Activated CD4-positive, alpha-beta memory T cell treated with anti-CD3 and anti-CD28 coated beads for 36 hours (primary cell): ENCODE measurements at regions not wholly inside any gene's neighbourhood (a gene's known extent, or its start where the extent isn't known, plus 50 kb on each side); places are given as distances from the start of the nearest gene placed in this dataset.
"Not testable (repeated sequence)": the region's sequence is repeated elsewhere in the genome, so short reads cannot be mapped to it uniquely, and the experiment has no call there.

ENCODE experiments used
- CTCF ChIA-PET: fragments of 350-600 bp; sonication (Branson Sonifier 250); formaldehyde crosslinking; loops from one replicate; lab custom pipeline; 2021; ENCODE audit warnings: antibody characterized with exemption, inconsistent platforms; lab: Charles Lee
- POLR2A ChIA-PET: fragments of 350-600 bp; sonication (Branson Sonifier 250); formaldehyde crosslinking; loops from one replicate; lab custom pipeline; 2021; ENCODE audit warnings: antibody characterized with exemption; lab: Charles Lee
- DNase-seq: peaks from one replicate; pipeline ENCODE4 v3.0.0-alpha.2; 2020
- H3K27ac Mint-ChIP-seq: one replicate; pipeline ENCODE4 v1.8.0; 2021; ENCODE audit warnings: mixed read lengths
- H3K27me3 Mint-ChIP-seq: one replicate; pipeline ENCODE4 v1.8.0; 2021; ENCODE audit warnings: mixed read lengths
- H3K36me3 Mint-ChIP-seq: one replicate; pipeline ENCODE4 v1.8.0; 2021; ENCODE audit warnings: mixed read lengths
- H3K4me1 Mint-ChIP-seq: one replicate; pipeline ENCODE4 v1.8.0; 2021; ENCODE audit warnings: low read depth, mixed read lengths
- H3K4me3 Mint-ChIP-seq: one replicate; pipeline ENCODE4 v1.8.0; 2021; ENCODE audit warnings: mild to moderate bottlenecking, mixed read lengths
- H3K9me3 Mint-ChIP-seq: one replicate; pipeline ENCODE4 v1.8.0; 2021; ENCODE audit warnings: mixed read lengths
- intact Hi-C: fragments of 100-400 bp; cut with micrococcal nuclease; formaldehyde crosslinking; loops from one replicate; pipeline ENCODE4 v1.15.1; 2023

DNA sequence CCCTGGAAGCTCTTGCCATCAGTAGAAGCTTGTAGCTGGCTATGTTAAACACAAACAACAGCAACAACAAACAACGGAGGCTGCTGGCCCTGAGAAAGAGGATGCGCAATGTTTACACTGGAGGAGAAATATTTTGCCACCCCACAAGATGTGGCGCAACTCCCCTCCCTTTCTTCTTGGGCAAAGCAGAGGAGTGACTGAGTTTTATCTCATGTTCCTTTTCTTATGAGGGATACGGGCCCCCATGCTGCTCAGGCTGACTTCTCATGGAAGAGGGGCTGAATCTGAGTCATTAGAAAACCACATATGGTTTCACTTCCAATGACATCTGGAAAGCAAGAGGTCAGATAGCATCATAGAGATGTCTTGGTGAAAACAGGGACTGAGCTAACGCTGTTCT is 75.9 kb upstream of the HDDC2 start:
- intact Hi-C loops = no loop called here
- Mint-ChIP-seq H3K4me3 (no peak overlapping the region), H3K4me1 (no peaks in the 10 kb centered on the region), H3K9me3 (no peaks in the 10 kb centered on the region), H3K27me3 (peaks cover 27% of the 10 kb centered on the region), H3K36me3 (no peaks in the 10 kb centered on the region), H3K27ac (no peak overlapping the region)
- POLR2A ChIA-PET = no interaction called here
- DNase-seq = no peak
- CTCF ChIA-PET = no interaction called here

DNA sequence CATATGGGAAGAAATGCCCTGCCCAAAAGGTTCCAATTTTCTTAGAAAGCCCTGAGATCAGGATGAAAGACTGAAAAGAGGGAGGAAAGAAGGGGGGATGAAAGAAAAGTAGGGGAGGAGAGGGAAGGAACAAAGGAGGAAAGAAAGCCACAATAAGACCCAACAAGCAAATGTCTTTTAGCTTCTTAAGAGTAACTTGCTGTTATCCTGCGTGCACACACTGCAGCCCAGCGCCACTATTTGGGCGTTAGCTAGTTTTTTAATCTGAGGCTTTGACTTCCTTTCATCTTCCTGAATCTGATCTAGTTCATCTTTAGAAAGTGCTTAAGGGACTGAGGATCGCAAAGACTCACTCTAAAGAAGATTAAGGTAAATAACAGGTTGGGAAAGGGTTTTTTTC is 77.4 kb upstream of the HDDC2 start:
- no peaks in the 10 kb centered on the region for H3K4me1 Mint-ChIP-seq
- intact Hi-C loops = no loop called here
- no peaks in the 10 kb centered on the region for H3K36me3 Mint-ChIP-seq
- H3K4me3 Mint-ChIP-seq = no peak overlapping the region
- no peaks in the 10 kb centered on the region for H3K9me3 Mint-ChIP-seq
- no peak overlapping the region for H3K27ac Mint-ChIP-seq
- ChIA-PET CTCF (no interaction called here), POLR2A (no interaction called here)
- H3K27me3 Mint-ChIP-seq = peaks cover 27% of the 10 kb centered on the region
- no peak for DNase-seq

DNA sequence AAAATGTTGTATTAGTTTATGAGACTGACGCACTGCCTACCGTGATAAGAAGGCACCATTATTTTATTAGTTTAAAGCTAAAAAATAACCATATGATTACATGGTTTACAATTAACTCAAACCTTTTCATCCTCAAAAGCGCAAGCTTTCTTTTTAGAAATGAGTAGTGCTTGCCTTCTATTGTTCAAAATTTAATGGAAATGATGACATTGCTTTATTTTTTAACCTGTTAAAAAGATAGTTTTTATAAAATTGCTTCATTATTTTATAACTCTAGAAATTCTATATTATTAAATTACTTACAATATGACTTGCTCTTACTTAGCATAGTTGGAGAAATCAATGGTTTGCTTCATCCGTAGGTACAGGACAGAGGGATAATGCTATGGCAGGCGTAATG is 78.7 kb upstream of the HDDC2 start:
- Mint-ChIP-seq H3K36me3 (no peaks in the 10 kb centered on the region), H3K4me1 (no peaks in the 10 kb centered on the region), H3K4me3 (no peak overlapping the region), H3K27ac (no peak overlapping the region), H3K9me3 (no peaks in the 10 kb centered on the region), H3K27me3 (peaks cover 27% of the 10 kb centered on the region)
- POLR2A ChIA-PET = no interaction called here
- no peak for DNase-seq
- CTCF ChIA-PET = no interaction called here
- intact Hi-C loops = no loop called here

DNA sequence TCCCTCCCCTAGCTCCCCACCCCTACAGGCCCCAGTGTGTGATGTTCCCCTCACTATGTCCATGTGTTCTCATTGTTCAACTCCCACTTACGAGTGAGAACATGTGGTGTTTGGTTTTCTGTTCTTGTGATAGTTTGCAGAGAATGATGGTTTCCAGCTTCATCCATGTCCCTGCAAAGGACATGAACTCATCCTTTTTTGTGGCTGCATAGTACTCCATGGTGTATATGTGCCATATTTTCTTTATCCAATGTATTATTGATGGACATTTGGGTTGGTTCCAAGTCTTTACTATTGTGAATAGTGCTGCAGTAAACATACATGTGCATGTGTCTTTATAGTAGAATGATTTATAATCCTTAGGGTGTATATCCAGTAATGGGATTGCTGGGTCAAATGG is 84.6 kb upstream of the HDDC2 start:
- DNase-seq, intact Hi-C loops, H3K9me3 Mint-ChIP-seq, H3K4me3 Mint-ChIP-seq, H3K4me1 Mint-ChIP-seq, POLR2A ChIA-PET, H3K27ac Mint-ChIP-seq, CTCF ChIA-PET, H3K36me3 Mint-ChIP-seq: not testable (repeated sequence)
- peaks cover 12% of the 10 kb centered on the region for H3K27me3 Mint-ChIP-seq

DNA sequence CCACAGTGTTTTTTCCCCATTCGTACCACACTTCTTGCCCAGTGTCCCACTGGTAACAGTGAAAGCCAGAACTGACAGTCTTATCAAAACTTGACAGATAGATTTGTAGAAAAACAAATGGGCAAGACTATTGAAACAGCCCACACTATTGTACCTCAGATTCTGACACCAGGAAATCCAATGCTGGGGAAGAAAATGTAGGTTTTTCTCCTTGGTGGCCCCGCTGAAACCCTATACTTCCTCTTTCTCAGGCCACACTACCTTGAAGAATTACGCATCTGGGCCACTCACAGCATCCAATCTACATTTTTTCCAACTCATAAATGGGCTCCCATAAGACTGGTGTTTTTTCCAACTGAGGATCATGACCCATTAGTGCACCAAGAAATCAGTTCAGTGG is 90.9 kb upstream of the HDDC2 start:
- H3K4me1 Mint-ChIP-seq = no peaks in the 10 kb centered on the region
- no peaks in the 10 kb centered on the region for H3K9me3 Mint-ChIP-seq
- H3K27me3 Mint-ChIP-seq = peaks cover 22% of the 10 kb centered on the region
- H3K4me3 Mint-ChIP-seq = no peak overlapping the region
- CTCF ChIA-PET = no interaction called here
- POLR2A ChIA-PET = no interaction called here
- intact Hi-C loops = no loop called here
- no peaks in the 10 kb centered on the region for H3K36me3 Mint-ChIP-seq
- no peak for DNase-seq
- H3K27ac Mint-ChIP-seq = no peak overlapping the region

DNA sequence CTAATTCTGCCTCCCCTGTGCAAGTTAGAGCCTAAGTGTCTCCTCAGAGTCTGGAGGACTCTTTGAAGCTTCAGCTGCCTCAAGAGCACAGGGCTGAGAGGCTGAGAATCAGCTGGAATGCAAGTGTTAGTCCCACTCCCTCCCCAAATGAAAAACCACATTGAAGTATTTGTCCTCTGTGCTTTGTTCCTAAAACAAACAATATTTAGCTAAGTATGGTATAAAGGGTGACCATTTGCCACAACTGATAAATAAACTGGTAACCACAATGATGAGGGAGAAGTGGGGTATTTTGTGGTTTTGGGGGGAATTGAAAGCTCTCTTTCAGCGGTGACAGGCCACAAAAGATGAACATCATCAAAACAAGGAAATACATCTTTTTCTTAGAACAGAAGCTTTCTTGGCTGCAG is 91.7 kb upstream of the HDDC2 start:
- no peak for DNase-seq
- Mint-ChIP-seq H3K9me3 (no peaks in the 10 kb centered on the region), H3K36me3 (no peaks in the 10 kb centered on the region), H3K4me1 (no peaks in the 10 kb centered on the region), H3K4me3 (no peak overlapping the region), H3K27ac (no peak overlapping the region), H3K27me3 (peaks cover 22% of the 10 kb centered on the region)
- ChIA-PET POLR2A (no interaction called here), CTCF (no interaction called here)
- intact Hi-C loops = no loop called here

DNA sequence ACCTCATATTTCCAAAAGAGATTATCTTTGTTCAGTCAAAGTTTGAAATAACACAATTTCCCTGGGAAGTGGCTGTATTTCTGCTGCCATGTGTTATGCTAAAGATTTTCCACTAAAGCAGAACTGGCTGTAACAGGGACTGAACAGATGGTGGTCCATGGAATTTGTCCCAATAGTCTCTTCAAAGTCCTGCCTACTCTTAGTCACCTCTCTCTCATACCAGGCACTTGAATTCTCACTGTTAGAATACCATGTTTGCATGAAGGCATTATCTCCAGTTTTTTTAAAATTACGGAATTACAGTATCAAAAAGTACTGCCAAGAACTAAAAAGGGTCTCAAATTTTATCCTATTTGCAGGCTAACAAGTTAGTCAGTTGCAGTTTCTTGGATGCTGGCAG is 105.0 kb upstream of the HDDC2 start:
- Mint-ChIP-seq H3K4me3 (no peak overlapping the region), H3K36me3 (no peaks in the 10 kb centered on the region), H3K4me1 (no peaks in the 10 kb centered on the region), H3K27ac (no peak overlapping the region), H3K27me3 (peaks cover 3% of the 10 kb centered on the region), H3K9me3 (no peaks in the 10 kb centered on the region)
- ChIA-PET POLR2A (no interaction called here), CTCF (no interaction called here)
- intact Hi-C loops = no loop called here
- DNase-seq = no peak

DNA sequence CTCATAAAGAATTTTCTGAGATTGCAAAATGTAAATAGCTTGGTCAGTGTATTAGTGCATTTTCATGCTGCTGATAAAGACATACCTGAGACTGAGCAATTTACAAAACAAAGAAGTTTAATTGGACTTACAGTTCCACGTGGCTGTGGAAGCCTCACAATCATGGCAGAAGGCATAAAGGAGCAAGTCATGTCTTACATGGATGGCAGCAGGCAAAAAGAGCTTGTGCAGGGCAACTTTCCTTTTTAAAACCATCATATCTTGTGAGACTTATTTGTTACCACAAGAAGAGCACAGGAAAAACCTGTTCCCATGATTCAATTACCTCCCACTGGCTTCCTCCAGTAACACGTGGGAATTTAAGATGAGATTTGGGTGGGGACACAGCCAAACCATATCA is 112.7 kb upstream of the HDDC2 start:
- no peaks in the 10 kb centered on the region for H3K9me3 Mint-ChIP-seq
- CTCF ChIA-PET = no interaction called here
- no peak overlapping the region for H3K4me3 Mint-ChIP-seq
- no peaks in the 10 kb centered on the region for H3K4me1 Mint-ChIP-seq
- H3K27ac Mint-ChIP-seq = no peak overlapping the region
- POLR2A ChIA-PET = no interaction called here
- H3K36me3 Mint-ChIP-seq = no peaks in the 10 kb centered on the region
- intact Hi-C loops = no loop called here
- no peak for DNase-seq
- H3K27me3 Mint-ChIP-seq = no peaks in the 10 kb centered on the region

DNA sequence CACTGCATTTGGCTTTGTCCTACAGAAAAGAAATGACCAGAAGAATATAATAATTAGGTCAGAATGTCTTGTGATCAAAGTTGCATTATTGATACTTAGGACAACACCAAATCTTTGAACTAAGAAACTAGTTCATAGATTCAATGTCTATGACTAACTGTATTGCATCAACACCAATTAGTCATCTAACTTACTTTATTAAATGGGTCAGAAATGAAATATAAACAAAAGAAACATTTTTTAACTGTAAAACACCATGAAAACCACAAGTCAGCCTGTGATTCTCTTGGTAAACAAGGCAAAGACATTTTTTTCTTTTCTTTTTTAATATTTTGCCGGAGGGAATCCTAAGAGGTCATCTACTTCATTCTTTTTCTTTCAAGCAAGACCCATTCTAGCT is 114.1 kb upstream of the HDDC2 start:
- H3K27ac Mint-ChIP-seq = no peak overlapping the region
- no peak for DNase-seq
- H3K9me3 Mint-ChIP-seq = no peaks in the 10 kb centered on the region
- H3K4me3 Mint-ChIP-seq = no peak overlapping the region
- no peaks in the 10 kb centered on the region for H3K27me3 Mint-ChIP-seq
- intact Hi-C loops = no loop called here
- no peaks in the 10 kb centered on the region for H3K4me1 Mint-ChIP-seq
- ChIA-PET CTCF (no interaction called here), POLR2A (no interaction called here)
- H3K36me3 Mint-ChIP-seq = no peaks in the 10 kb centered on the region

DNA sequence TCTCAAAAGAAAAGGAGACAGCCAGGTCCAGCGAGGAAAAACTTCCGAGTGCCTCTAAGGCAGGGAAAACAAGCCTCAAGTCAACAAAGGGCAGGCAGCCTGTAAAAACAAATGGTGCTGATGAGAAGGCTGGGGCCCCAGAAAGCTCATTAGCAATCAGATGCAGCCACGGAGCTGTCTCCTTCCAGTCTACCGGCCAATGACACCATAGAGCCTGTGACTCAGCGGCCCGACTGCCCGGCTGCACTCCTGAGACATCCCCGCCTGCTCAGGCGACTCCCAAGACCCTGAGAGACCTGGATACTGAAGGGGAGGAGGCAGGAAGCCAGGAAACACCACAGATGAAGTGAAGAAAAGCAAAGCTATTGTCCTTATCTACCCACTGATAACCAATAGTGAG is 120.1 kb upstream of the HDDC2 start:
- H3K4me3 Mint-ChIP-seq = no peak overlapping the region
- no peak overlapping the region for H3K27ac Mint-ChIP-seq
- intact Hi-C loops = no loop called here
- H3K4me1 Mint-ChIP-seq = no peaks in the 10 kb centered on the region
- no peak for DNase-seq
- no peaks in the 10 kb centered on the region for H3K9me3 Mint-ChIP-seq
- no peaks in the 10 kb centered on the region for H3K27me3 Mint-ChIP-seq
- ChIA-PET CTCF (no interaction called here), POLR2A (no interaction called here)
- no peaks in the 10 kb centered on the region for H3K36me3 Mint-ChIP-seq

DNA sequence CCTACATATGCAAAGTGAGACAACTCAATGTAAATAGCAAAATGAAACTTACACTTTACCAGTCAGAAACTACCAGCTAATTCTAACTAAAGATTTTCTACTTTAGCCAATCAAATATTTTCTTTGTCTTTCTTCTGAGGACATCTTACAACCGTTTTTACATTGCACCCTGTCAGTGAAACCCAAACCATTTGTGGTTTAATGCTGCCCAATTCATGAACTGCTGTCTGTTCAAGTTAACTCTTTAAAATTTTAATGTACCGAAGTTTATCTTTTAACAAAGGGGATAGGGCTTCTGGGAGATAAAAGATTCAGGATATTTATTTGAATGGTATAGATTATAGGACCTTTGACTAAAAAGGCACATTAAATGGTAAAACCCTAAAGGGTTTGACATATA is 121.3 kb upstream of the HDDC2 start:
- Mint-ChIP-seq H3K4me1 (no peaks in the 10 kb centered on the region), H3K27me3 (peaks cover under 1% of the 10 kb centered on the region), H3K36me3 (no peaks in the 10 kb centered on the region), H3K9me3 (no peaks in the 10 kb centered on the region), H3K4me3 (no peak overlapping the region), H3K27ac (no peak overlapping the region)
- DNase-seq = no peak
- ChIA-PET CTCF (no interaction called here), POLR2A (no interaction called here)
- intact Hi-C loops = no loop called here

DNA sequence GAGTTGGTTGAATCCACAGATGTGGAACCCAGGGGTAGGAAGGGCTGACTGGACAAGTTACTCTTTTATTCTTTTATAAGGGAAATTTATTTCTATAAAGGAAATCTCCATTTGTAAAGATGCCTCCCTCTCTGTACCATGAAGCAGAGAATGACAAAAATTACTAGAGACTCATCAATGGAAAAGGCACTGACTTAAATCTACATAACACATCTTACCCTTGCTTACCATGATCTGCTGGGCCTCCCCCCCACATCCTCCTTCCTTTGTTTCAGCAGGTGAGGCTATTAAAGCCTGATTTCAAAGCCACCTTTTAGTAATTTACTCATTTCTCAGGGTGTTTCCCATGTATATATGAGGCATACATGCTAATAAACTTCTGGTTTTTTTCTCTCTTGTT is 130.2 kb upstream of the HDDC2 start:
- Mint-ChIP-seq H3K27me3 (peaks cover 14% of the 10 kb centered on the region), H3K9me3 (no peaks in the 10 kb centered on the region), H3K4me1 (no peaks in the 10 kb centered on the region), H3K27ac (no peak overlapping the region), H3K4me3 (no peak overlapping the region), H3K36me3 (no peaks in the 10 kb centered on the region)
- ChIA-PET POLR2A (no interaction called here), CTCF (no interaction called here)
- intact Hi-C loops = no loop called here
- no peak for DNase-seq

DNA sequence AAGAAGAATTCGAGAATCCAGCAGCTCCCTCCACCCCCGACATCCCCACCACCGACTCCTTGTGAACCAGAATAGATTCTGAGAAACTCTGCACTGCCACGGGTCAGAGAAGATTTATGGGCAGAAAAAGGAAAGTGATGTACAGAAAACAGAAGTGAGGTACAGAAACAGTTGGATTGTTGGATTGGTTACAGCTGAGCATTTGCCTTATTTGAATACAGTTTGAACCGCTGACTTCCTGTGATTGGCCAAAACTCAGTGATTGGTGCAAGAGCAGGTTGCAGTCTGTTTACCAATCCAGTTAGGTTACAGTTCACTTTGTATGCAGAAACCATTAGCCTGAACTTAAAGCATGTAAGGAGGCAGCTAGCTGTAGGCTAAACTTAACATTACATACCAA is 131.2 kb upstream of the HDDC2 start:
- no peak overlapping the region for H3K27ac Mint-ChIP-seq
- no peak for DNase-seq
- intact Hi-C loops = no loop called here
- H3K4me3 Mint-ChIP-seq = no peak overlapping the region
- H3K9me3 Mint-ChIP-seq = no peaks in the 10 kb centered on the region
- POLR2A ChIA-PET = no interaction called here
- CTCF ChIA-PET = no interaction called here
- peaks cover 13% of the 10 kb centered on the region for H3K27me3 Mint-ChIP-seq
- no peaks in the 10 kb centered on the region for H3K36me3 Mint-ChIP-seq
- H3K4me1 Mint-ChIP-seq = no peaks in the 10 kb centered on the region

DNA sequence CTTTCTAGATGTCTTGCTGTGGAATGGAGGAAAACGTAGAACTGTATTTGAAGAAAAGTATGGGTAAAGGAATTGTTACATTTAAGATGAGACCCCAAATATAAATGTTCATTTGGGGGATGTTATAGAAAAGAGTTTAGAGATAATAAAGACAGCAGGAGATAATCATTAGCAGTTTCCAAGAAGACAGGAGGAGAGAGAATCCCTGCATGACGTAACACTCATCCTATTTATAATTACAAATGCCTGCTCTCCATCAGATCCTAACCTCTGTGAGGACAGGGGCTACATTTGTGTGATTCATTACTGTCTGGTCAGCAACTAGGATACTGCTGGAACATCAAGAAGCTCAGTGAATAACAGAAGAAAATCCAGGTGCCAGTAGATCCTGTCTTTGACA is 133.0 kb upstream of the HDDC2 start:
- ChIA-PET CTCF (no interaction called here), POLR2A (no interaction called here)
- H3K27ac Mint-ChIP-seq = no peak overlapping the region
- H3K36me3 Mint-ChIP-seq = no peaks in the 10 kb centered on the region
- no peaks in the 10 kb centered on the region for H3K4me1 Mint-ChIP-seq
- intact Hi-C loops = no loop called here
- H3K4me3 Mint-ChIP-seq = no peak overlapping the region
- H3K27me3 Mint-ChIP-seq = peaks cover 10% of the 10 kb centered on the region
- H3K9me3 Mint-ChIP-seq = no peaks in the 10 kb centered on the region
- no peak for DNase-seq
